IPS DF 6.9 (cell line): ENCODE measurements at regions not wholly inside any gene's neighbourhood (a gene's known extent, or its start where the extent isn't known, plus 50 kb on each side); places are given as distances from the start of the nearest gene placed in this dataset.

Source experiments
- DNase-seq: peaks from one replicate; pipeline ENCODE4 v3.0.0-alpha.2; 2013; ENCODE audit warnings: low read depth, low spot score
- H3K27ac ChIP-seq: one replicate; pipeline ENCODE4 v1.5.1; 2013; ENCODE audit warnings: low read length, control low read depth
- H3K27me3 ChIP-seq: 2 replicates; pipeline ENCODE4 v1.6.1; 2013; ENCODE audit warnings: mild to moderate bottlenecking, low read length; ENCODE audit not compliant: control insufficient read depth, insufficient read depth
- H3K36me3 ChIP-seq: 2 replicates; pipeline ENCODE4 v1.6.1; 2013; ENCODE audit warnings: low read length; ENCODE audit not compliant: control insufficient read depth, insufficient read depth
- H3K4me1 ChIP-seq: 2 replicates; pipeline ENCODE4 v1.6.1; 2013; ENCODE audit warnings: low read length; ENCODE audit not compliant: control insufficient read depth, insufficient read depth
- H3K4me3 ChIP-seq: 2 replicates; pipeline ENCODE4 v1.5.1; 2013; ENCODE audit warnings: mild to moderate bottlenecking, low read length
- H3K9me3 ChIP-seq: 2 replicates; pipeline ENCODE4 v1.6.1; 2013; ENCODE audit warnings: low read length, inconsistent platforms; ENCODE audit not compliant: control insufficient read depth, insufficient read depth
- WGBS: extraction: QIAGEN DNeasy Blood & Tissue Kit; methylation state at CpG from one replicate; pipeline ENCODE4 v1.1.7; 2013; ENCODE audit warnings: mixed read lengths, missing lambda C conversion rate; ENCODE audit not compliant: insufficient read length, insufficient coverage; 5-methylcytosine and 5-hydroxymethylcytosine counted together

DNA sequence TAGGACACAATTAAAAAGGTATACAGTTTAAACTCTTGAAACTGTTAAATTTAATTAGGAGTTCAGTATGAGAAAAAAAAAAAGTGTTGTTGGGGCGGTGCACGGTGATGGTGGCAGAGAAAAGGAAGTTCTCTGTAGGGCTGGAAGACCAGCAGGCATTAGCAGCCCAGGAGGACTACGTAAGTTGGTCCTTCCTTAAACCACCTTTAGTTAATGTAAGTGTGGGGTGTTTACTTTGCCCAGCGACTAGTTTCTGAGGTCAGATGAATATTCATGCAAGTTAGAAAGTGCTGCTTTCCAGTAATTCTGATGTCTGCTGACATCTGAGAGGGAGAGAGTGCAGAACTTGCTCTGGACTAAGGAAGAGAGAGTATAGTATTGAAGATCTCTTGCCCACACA, 54.9 kb downstream of the NKX2-1 start:
- DNase-seq = no peak
- no peaks in the 10 kb centered on the region for H3K27me3 ChIP-seq
- no CpG with 5 or more reads among the region's 4 CpGs for WGBS
- no peak overlapping the region for H3K4me3 ChIP-seq
- H3K36me3 ChIP-seq = no peaks in the 10 kb centered on the region
- H3K9me3 ChIP-seq = no peaks in the 10 kb centered on the region
- H3K27ac ChIP-seq = no peak overlapping the region
- H3K4me1 ChIP-seq = no peaks in the 10 kb centered on the region

GRCh38 chr14:36462890-36463289, 57.1 kb downstream of the NKX2-1 start:
- Histone ChIP-seq H3K9me3 (no peaks in the 10 kb centered on the region), H3K4me3 (no peak overlapping the region), H3K36me3 (no peaks in the 10 kb centered on the region), H3K27me3 (no peaks in the 10 kb centered on the region), H3K27ac (no peak overlapping the region), H3K4me1 (no peaks in the 10 kb centered on the region)
- DNase-seq = no peak
- WGBS = no CpG with 5 or more reads among the region's 1 CpG

- DNase-seq = no peak
- no peak overlapping the region for H3K27ac ChIP-seq
- H3K36me3 ChIP-seq = no peaks in the 10 kb centered on the region
- WGBS = no CpG with 5 or more reads among the region's 2 CpGs
- H3K4me3 ChIP-seq = no peak overlapping the region
- no peaks in the 10 kb centered on the region for H3K4me1 ChIP-seq
- H3K9me3 ChIP-seq = no peaks in the 10 kb centered on the region
- no peaks in the 10 kb centered on the region for H3K27me3 ChIP-seq
Measured at GRCh38 chr14:36455241-36455627, 64.8 kb downstream of the NKX2-1 start.

DNA sequence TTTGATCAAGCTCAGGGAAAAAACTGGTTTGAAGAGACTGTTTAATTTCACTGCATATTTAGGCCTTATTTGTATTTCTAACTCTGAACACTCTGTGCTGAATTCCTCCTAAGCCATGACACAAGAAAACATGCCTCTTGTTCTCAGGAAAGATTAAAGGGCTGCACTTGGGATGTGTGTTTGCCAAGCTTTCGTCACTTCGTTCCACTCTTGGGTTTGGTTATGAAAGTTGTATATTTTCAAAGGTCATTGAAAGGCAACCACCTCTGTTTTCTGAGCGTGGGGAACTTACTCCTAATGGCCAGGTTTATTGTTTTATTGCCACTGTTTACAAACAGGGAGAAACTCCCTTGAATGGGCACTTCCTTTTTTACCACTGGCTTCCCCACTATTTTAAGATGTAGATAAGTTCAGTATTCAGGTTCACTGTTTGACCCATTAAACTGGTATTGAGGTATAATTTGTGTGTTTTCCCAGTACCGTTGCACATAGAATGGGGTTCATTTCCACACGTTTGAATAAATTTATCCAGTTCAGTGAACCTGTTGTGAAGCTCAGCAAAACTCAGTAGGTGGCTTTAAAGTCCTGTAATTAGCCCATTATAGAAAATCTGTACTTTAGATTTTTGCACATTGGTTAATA, 65.3 kb downstream of the NKX2-1 start:
- Histone ChIP-seq H3K4me1 (no peaks in the 10 kb centered on the region), H3K4me3 (no peak overlapping the region), H3K27ac (no peak overlapping the region), H3K27me3 (no peaks in the 10 kb centered on the region), H3K36me3 (no peaks in the 10 kb centered on the region), H3K9me3 (no peaks in the 10 kb centered on the region)
- no CpG with 5 or more reads among the region's 5 CpGs for whole genome bisulfite sequencing
- no peak for DNase-seq

GRCh38 chr14:36452860-36453259, 67.2 kb downstream of the NKX2-1 start:
- no peak overlapping the region for H3K4me3 ChIP-seq
- no CpG with 5 or more reads among the region's 7 CpGs for WGBS
- no peaks in the 10 kb centered on the region for H3K27me3 ChIP-seq

GRCh38 chr14:36451310-36452065, 68.5 kb downstream of the NKX2-1 start:
- DNase-seq = no peak
- no CpG with 5 or more reads among the region's 8 CpGs for WGBS
- H3K27me3 ChIP-seq = no peaks in the 10 kb centered on the region; the same call in 1 of the 2 replicates

More at GRCh38 chr14:36452860-36453259, 67.2 kb downstream of the NKX2-1 start:
- DNase-seq = no peak
- Histone ChIP-seq H3K9me3 (no peaks in the 10 kb centered on the region), H3K27ac (no peak overlapping the region), H3K36me3 (no peaks in the 10 kb centered on the region), H3K4me1 (no peaks in the 10 kb centered on the region)

DNA sequence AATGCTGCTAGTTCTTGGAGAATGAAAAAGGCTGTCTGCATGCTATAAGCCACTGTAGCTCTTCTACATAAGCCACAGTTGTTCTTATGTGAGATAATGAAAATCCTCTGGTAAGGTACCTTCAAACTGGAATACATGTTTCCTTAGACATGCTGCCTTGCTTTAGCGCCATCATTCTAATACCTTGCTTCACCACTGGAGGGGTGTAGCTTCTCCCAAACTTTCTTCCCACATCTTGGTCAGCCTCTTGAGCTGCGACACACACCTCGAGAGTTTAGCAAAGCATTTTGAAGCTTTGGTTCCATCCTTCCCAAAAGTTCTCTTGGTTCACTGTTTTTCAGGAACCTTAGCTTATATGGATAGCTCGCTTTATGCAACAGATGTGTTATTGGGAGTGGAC, 69.5 kb downstream of the NKX2-1 start:
- no peak for DNase-seq
- H3K4me1 ChIP-seq = no peaks in the 10 kb centered on the region
- no peak overlapping the region for H3K4me3 ChIP-seq
- no CpG with 5 or more reads among the region's 4 CpGs for WGBS
- no peaks in the 10 kb centered on the region for H3K9me3 ChIP-seq
- H3K27ac ChIP-seq = no peak overlapping the region
- H3K27me3 ChIP-seq = peaks cover under 1% of the 10 kb centered on the region
- H3K36me3 ChIP-seq = no peaks in the 10 kb centered on the region

More at GRCh38 chr14:36451310-36452065, 68.5 kb downstream of the NKX2-1 start:
- no peaks in the 10 kb centered on the region for H3K9me3 ChIP-seq
- H3K4me3 ChIP-seq = no peak overlapping the region
- H3K4me1 ChIP-seq = no peaks in the 10 kb centered on the region
- no peaks in the 10 kb centered on the region for H3K36me3 ChIP-seq
- H3K27ac ChIP-seq = no peak overlapping the region

DNA sequence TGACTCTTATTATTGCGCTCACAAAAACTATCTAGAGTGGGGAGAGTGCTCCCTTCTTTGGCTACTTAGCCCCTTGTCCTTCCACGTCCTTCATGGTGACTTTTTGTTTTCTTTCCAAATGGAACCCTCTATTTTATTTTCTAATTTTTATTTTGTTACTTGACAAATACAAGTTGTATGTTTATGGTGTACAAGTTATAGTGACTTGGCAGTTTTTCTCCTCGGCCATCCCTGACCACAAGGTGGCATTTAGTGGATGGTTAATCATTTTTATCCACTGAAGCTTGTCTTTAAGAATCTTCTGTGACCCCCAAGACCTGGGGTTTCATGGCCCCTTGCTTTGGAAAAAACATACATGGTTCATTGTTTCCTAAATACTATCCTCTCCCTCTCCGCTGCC, 70.1 kb downstream of the NKX2-1 start:
- no peak overlapping the region for H3K4me3 ChIP-seq
- no CpG with 5 or more reads among the region's 4 CpGs for WGBS
- DNase-seq = no peak
- H3K27ac ChIP-seq = no peak overlapping the region
- no peaks in the 10 kb centered on the region for H3K36me3 ChIP-seq
- no peaks in the 10 kb centered on the region for H3K4me1 ChIP-seq
- H3K9me3 ChIP-seq = no peaks in the 10 kb centered on the region
- peaks cover 1% of the 10 kb centered on the region for H3K27me3 ChIP-seq

GRCh38 chr14:36443374-36443773, 76.7 kb downstream of the NKX2-1 start:
- peaks cover 4% of the 10 kb centered on the region; the same call in 1 of the 2 replicates for H3K4me1 ChIP-seq
- H3K27ac ChIP-seq = no peak overlapping the region
- peaks cover 3% of the 10 kb centered on the region for H3K27me3 ChIP-seq
- H3K4me3 ChIP-seq = no peak overlapping the region
- H3K9me3 ChIP-seq = no peaks in the 10 kb centered on the region
- no peak for DNase-seq
- no peaks in the 10 kb centered on the region for H3K36me3 ChIP-seq
- no CpG with 5 or more reads among the region's 4 CpGs for WGBS

- H3K36me3 ChIP-seq = no peaks in the 10 kb centered on the region
- H3K4me3 ChIP-seq = no peak overlapping the region
- H3K27me3 ChIP-seq = peaks cover 3% of the 10 kb centered on the region
- no peak overlapping the region for H3K27ac ChIP-seq
- no peaks in the 10 kb centered on the region for H3K9me3 ChIP-seq
- no peak for DNase-seq
- H3K4me1 ChIP-seq = peaks cover 4% of the 10 kb centered on the region; the same call in 1 of the 2 replicates
- WGBS = no CpG with 5 or more reads among the region's 4 CpGs
Measured at GRCh38 chr14:36442824-36443241, 77.2 kb downstream of the NKX2-1 start.
